NCI-H524 (cell line): ENCODE measurements at regions not wholly inside any gene's neighbourhood (a gene's known extent, or its start where the extent isn't known, plus 50 kb on each side); places are given as distances from the start of the nearest gene placed in this dataset.

ENCODE experiments used
- DNase-seq, 2 experiments: peaks; one replicate each; lab custom pipeline; 2025; lab: John Stamatoyannopoulos, UW

DNA sequence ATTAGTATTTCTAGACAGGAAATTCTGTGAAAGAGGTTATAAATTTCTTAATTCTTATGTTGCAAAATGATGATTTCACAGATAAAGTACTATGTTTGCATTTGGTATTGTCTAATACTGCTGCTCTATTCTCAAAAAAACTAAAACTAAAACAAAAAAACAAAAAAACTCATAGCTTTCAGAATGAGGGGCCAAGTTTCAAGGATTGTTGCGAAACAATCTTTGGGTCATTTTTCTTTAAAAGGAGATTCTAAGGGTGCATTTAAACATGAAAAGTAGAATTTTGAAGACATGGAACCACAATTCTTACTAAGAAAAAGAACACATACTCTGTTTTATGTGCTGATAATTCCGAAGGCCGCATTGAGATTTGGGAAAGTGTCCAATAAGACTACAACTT lies 645.1 kb downstream of the ADGRL2 start:
- DNase-seq = no peak

DNA sequence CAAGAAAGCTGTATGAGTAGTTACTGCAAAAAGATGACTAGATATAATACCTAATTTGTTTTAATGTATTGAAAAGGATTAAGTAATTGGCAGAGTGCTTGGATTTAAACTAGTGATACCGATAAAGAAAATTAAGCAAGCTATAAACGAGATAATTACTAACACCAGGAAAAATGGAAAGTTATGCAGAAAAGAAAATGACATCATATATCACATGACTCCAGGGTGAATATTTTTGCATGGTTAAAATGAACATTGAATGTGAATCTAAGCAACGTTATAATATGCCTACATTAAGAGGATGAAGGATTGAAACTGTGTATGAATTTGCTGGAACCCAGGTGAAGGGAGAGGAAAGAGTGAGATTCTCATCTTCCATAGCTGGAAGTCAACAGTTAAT lies 644.4 kb downstream of the ADGRL2 start:
- no peak for DNase-seq

DNA sequence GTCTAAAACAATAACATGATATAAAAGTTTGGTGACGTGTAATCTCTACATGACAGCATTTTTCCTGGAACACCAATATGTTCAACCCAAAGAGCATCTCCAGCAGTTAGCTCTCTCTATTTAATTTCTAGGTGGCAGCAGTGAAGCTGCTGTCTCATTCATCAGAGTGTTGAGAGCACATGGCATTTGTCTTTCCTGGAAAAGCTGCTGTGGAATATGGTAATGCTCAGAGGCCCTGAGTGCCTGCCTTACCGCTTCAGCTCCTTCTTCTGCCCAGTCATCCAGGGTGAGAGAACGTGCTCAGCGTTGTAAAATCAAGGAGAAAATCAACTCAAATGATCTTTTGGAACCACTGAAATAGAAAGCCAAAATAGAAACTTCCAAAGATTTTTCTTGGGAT lies 640.7 kb downstream of the ADGRL2 start:
- peak in 1 of 2 experiments; percentile 9 for DNase-seq

DNA sequence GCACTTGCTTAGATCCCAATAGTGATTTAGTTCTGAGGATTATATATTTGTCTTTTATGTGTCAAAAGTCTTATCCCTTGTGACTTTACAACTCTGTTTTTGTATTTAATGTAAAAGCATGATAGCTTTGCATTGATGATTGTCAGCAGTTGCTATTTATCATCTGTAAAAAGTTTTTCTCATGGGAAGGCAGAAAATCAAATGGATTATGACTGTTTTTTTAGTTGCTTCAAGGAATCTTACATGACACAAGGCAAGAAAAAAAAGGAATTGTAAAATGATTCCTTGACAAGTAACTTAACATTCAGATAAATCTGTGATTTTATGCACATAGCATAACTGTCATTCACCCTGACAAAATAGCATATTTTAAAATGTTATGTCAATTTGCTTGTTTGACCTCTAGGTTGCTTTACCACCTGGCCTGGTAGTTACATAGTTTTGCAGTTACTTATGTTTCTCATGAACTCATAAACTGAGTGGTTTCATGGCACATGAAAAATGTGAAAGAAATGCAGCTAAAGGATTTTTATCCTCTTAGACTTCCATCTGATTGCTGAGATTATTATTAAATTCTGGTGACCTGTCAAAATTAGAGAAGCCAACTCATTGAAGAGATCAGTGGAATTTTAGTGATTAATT lies 622.6 kb downstream of the ADGRL2 start:
- DNase-seq = no peak

DNA sequence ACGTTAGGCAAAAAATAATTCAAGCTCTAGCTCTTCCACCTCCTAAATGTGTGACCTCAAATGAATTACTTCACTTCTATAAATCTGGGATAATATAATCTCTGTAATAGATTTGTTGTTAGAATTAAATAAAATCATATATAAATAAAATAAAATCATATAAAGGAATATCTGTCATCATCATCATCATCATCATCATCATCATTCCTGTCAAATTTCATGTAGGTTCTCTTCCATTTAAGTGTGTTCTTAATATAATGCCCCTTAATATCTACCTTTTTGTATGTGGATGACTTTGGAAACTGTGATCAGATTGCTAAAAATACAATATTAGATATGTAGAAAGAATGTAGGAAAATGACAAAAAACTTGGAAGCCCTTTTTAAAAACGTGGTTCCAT lies 621.0 kb downstream of the ADGRL2 start:
- no peak for DNase-seq

DNA sequence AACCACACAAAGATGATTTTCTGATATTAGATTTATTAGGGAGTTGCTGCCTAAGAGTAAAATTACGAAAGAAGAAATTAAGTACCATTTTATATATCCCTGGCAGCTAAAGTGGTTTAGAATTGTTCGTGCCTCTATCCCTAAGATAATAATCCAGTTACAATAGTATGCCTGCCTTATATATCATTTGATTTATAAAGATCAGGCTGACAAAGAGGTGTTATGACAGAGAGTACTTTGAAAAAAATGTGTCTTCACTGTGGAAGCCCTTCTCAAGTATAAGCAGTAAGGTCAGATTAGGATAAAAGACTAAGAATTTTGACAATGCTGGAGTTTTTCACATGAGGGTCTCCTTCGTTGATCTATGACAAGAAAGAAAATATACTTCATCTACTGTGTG lies 619.9 kb downstream of the ADGRL2 start:
- DNase-seq = no peak

DNA sequence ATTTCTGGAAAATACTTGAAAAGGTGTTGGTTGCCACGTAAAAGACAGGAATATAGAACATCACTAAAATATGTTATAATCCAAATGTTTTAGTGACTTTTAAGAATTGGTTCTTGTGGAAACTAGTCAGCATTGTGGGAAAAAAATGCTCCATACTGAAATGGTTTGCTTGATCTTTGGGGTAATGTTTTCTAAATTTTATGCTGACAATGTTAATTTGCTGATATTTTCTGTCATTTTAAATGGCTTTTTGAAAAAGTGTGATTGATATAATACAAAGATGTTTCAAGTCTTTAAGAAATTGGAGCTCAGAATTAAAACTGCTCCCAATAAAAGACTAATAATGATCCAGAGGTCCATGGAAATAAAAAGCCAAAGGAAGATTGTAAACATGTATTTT lies 610.9 kb downstream of the ADGRL2 start:
- DNase-seq = no peak

DNA sequence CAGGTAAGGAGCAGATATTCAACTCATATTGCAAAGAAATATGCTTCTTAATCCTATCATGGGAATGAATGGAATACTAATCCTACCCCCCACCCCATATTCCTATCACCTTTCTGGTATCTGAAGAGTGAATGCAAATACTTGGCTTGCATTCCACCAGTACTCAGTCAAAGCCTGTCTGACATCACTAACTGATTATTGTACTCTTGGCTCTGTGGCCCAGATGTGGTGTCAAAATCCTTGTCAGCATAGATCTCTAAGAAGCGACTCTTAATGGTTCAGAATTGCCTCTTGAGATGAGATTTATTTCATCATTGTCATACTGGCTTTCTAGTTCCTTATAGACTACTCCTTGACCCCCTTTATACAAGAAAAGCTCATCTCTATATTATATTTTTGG lies 604.6 kb downstream of the ADGRL2 start:
- DNase-seq = no peak

DNA sequence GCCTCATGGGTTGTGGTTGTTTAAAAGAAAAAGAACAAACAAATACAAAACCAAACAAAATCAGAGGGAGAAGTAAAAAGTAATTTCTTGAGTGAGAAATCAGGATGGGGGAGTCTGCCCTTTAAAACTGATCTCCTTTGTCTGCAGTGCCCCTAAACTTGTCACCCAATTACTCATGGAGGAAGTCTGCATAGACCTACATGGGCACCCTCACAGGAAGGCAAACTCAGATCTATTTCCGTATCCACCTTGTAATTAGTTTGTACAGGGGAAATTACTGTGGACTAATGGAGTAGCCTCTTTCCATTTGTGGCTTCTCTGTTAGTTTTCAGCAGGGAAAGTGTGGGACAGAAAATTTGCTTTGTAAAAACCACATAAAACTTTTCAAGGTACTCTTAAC lies 600.4 kb downstream of the ADGRL2 start:
- no peak for DNase-seq

DNA sequence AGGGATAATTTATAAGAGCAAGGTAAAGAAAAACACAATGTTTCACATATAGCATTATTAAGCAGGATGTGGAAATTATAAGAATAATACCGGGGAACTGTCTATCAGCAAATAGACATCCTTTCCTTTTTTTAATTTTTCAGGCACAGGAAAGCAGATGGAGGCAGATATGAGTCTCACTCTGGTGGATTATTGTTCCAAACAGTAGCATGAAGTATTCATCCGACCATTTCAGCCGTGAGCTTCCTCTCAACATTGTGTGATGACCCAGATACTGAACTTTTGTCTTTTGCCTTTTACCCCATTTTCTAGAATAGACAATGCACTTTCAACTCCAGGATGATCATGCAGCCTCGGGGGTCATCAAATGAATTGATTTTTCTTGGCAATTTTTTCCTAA lies 599.8 kb downstream of the ADGRL2 start:
- no peak for DNase-seq

DNA sequence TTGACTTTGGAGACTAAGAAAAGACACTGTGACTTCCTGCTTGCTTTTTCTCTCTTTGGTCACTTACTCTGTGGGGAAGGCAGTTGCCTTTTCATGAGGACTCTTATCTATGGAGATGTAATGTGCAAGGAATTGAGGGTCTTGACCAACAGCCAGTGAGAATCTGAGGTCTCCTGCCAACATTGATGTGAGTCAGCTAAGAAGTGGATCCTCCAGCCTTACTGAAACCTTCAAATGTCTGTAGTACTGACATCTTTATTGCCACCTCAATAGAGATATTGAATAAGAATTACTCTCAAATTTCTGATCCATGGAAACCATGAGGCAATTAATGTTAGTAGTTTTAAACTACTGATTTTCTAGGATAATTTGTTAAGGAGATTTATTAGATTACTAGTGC lies 598.4 kb downstream of the ADGRL2 start:
- no peak for DNase-seq

DNA sequence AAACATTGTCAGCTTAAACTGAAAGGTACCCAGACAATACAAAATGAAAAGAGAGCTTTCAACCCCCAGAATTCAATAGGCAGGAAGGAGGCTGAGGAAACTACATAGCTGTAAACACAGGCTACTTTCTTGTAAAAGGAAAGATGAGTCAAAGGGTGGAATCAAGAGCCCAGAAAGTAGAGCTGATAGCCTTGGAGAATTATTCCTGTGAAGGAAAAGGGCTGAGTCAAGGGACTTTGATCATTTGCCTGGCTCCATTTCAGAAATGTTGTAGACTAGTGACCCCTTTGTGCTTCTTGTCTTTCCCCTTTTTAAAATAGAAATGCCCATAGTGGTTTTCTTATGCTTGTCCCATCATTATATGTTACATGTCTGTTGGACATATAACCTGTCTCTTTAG lies 597.6 kb downstream of the ADGRL2 start:
- DNase-seq = no peak

DNA sequence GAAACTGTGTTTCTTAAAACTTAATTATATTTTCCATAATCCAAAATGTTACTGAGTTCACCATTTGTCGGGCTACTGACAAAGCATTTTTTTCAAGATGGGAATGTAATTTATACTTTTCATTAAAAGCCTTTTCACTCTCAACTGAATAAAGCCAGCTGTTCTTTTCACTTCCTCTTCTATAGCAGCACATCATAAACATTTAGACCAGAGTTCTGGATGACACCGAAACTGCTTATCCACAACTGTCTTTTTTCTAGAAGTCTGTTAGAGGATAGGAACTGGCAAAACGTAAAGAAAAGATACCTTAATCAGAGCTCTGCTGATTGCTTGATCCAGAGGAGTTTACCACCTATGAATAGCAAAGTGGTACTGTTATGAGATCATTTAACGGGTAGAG lies 594.7 kb downstream of the ADGRL2 start:
- DNase-seq = no peak

DNA sequence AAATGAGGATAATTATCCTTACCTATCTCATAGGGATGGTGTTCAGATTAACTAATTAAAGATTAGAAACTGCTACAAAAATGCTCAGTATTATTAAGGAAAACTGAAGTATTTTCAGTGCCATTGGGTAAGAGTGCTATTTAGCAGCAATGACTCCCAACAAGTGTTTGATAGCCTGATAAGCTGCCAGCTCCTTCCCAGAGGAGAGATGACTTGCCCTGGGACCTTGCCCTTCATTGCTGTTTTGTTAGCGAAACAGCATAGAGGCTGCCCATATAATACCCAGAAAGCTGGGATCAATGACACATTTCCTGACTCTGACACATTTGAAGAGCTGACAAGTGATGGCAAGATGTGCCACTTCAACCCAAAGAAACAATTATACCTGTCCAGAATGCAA lies 592.2 kb downstream of the ADGRL2 start:
- no peak for DNase-seq

DNA sequence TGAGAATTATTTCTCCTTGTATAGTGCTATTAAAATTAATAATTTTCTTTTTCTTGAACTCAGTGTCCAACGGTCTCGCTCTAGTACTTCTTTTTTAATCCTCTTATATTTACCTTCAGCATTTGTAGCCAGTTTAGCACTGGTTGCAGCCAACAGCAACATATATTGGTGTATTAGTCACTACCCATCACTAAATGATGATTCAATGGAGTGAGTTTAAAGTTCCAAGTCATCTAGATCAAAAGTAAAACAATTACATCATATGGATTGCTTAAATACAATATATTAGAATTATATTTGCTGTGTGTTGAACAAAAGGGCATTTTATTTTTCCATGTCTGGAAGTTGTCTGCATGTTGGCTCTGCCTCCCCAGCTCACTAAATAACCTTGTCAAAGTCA lies 591.8 kb downstream of the ADGRL2 start:
- no peak for DNase-seq

DNA sequence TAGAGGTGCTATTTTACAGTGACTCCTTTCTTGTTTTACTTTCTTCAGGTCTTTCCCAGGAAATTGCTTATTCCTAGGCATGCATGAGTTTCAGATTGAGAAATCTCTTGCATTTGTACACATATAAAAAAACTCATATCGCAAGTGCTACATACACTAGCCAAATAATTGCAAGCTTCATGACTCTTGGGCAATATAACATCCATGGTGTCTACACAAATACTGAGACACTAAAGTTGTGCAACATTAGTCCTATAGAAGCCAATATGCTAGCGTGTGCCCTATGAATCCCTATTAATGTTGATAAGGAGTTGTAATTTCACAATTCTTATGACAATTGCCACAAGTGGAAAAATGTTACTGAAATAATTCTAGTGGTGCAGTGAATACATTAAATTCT lies 591.0 kb downstream of the ADGRL2 start:
- DNase-seq = no peak

DNA sequence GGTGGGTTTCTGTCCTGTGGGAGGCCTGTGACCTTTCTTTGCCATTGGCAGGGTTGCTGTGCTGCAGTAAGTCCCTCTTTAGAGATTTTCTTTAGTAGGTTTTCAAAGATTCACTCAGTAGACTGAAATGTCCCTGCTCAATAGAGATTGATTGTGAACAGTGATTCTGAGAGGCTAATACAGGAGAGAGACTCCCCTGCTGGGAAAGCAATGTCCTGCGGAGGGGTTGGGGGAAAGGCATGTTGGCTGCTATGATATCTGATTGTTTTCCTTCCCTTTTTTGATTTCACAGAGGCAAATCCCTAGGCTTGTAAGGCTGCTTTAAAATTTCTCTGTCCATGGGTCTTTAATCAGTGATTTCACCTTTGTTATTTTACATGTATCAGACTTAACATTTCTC lies 589.9 kb downstream of the ADGRL2 start:
- DNase-seq = no peak

DNA sequence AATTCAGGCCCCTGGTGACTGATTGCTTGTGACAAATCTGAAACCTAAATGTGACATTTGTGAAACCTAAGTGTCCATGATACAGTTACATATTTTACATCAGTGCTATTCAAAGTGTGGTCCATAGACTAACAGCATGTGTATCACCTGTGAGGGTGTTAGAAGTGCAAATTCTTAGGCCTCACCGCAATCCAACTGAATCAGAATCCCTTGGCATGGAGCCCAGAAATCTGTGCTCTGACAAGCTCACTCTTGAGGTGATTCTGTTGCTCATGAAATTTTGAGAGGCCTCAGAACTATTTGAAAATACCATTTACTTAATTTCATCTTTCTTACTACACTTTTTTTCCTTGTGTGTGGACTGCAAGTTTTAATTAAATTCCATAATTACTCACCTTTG lies 587.9 kb downstream of the ADGRL2 start:
- DNase-seq = peak in 1 of 2 experiments; percentile 54

DNA sequence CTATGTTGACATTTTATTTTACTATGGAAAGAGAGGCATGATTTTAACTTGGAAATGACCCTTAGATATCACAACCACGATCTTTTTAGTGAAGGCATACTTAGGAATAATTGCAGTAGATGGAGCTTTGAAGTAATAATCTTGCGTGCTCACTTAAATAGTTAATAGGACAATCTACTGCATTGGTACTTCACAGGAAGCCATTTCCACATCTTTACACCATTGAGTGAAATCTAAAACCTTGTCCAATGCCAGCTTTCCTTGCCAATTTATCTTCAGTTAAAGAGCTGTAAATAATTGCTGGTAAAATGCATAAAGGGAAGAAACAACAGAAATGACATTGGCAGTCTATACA lies 586.3 kb downstream of the ADGRL2 start:
- DNase-seq = no peak

DNA sequence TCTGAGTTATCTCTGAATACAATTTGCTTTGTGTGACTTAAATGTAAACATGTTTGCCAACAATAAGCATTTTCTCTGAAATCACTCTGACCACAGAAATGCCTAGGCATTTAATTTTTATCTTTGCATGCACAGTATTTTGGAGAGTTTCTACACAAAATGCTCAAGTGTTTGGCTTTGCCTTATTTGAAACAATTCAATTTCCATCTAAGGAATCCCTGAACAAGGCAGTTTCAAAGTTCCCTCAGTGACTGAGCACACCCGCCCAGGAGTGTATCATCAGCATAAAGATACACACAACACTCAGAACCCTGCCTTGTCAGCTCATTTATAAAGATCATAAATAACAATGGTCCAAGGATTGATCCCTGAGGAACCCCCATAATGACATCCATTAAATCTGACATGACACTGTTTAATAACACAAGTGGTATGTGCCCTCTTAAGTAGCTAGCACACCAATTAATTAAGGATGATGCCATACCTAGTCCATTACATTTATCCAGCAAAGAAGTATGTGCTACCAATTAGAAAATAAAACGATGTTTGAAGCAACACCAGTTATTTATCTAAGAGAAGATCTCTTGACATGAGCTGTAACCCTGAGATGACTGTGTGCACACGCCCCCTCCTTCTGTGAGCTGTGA lies 585.8 kb downstream of the ADGRL2 start:
- no peak for DNase-seq

DNA sequence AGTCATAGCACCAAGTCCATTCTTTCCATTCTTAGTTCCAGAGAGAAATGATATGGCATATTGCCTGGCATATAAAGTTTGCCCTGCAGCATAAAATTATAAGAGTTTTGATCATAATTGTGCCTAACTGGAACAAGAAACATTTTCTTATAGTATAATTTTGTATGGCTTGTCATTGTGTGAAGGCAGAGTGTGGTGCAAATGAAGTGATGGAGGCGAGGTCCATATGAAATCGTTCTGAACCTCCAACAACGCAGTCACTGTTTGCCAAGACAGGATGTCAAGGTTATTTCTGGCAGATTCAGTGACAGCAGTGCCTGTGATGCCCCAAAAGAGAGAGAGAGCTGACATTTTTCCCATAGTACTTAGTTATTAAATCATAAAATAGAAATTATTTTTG lies 584.0 kb downstream of the ADGRL2 start:
- DNase-seq = no peak

DNA sequence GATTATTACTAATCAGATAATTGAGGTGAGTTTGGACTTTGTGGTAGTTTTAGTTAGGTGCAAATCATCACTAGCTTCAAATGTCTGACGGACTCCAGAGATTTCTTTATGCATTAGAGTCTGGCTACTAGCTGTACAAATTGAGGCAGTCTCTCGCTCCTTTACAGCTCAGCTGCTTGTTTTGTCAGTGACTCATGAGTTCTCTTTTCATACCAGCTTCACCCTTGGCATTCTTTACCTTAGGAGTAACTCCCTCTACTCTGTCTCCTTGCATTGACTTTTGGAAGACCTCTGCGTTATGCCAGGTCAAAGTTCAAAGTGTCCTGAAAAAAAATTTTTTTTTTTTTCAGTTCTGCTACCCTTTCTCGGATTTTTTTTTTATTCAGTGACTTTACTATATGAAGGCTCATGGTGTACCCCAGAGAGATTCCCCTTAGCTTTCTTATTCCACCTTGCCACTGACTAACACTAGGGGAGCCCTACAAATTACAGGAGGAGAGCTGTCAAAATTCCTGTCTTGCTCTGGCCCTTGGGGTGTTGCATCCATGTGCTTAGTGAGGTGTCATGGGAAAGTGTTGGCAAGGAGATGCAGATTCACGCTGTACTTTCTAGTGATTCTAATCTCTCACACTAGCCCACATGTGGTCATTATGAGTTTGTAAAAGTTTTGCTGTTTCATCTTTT lies 576.6 kb downstream of the ADGRL2 start:
- no peak for DNase-seq

DNA sequence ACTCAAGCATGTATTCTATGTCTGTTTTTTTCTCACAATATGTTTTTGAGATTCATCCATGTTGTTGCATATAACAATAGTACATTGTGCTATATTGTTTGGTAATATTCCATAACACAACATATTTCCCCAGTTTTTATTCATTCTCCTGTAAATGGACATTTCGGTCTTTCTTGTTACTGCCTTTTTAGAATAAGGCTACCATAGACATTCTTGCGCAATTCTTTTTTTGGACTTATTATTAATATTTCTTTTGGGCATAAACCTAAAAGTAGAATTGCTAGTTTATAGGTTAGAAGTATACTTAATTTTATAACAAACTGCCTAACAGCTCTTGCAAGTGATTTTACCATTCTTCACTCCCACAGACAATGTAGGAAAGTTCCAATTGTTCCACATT lies 573.0 kb downstream of the ADGRL2 start:
- DNase-seq = no peak
